ENCODE measurements at regions not wholly inside any gene's neighbourhood (a gene's known extent, or its start where the extent isn't known, plus 50 kb on each side); places are given as distances from the start of the nearest gene placed in this dataset.
"Not testable (repeated sequence)": the region's sequence is repeated elsewhere in the genome, so short reads cannot be mapped to it uniquely, and the experiment has no call there.

- DNase-seq (ENCODE audit: low read depth in 4 of 4, low spot score in 1 of 4) = no peak
Observed at GRCh38 chr15:58322253-58322652, 109.5 kb upstream of the LIPC start.

DNA sequence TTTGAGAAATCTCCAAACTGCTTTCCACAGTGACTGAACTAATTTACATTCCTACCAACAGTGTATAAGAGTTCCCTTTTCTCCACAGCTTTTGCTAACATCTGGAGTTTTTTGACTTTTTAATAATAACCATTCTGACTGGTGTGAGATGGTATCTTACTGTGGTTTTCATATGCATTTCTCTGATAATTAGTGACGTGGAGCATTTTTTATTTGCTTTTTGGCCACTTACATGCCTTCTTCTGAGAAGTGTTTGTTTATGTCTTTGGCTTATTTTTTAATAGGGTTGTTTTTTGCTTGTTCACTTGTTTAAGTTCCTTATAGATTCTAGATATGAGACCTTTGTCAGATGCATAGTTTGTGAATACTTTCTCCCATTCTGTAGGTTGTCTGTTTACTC, 108.5 kb upstream of the LIPC start:
- DNase-seq (ENCODE audit: low read depth in 4 of 4, low spot score in 1 of 4) = not testable (repeated sequence)

DNA sequence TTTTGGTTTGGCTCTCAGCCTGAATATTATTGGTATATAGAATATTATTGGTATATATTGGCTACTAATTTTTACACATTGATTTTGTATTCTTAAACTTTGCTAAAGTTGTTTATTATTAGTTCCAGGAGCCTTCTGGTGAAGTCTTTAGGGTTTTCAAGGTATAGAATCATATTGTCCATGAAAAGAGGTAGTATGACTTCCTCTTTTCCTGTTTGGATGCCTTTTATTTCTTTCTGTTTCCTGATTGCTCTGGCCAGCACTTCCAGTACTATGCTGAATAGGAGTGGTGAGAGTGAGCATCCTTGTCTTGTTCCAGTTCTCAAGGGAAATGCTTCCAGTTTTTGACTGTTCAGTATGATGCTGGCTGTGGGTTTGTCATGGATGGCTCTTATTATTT, 107.3 kb upstream of the LIPC start:
- DNase-seq (ENCODE audit: low read depth in 4 of 4, low spot score in 1 of 4) = no peak

DNA sequence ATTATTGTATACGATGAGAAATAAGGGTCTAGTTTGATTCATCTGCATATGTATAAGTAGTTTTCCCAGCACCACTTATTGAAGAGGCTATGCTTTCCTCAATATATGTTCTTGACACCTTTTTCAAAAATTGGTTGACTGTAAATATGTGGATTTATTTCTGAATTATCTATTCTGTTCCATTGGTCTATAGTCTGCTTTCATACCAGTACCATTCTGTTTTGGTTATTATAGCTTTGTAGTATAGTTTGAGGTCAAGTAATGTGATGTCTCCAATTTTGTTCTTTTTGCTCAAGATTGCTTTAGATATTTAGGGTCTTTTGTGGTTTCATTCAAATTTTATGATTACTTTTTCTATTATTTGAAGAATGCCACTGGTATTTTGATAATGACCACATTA, 103.8 kb upstream of the LIPC start:
- DNase-seq (ENCODE audit: low read depth in 4 of 4, low spot score in 1 of 4) = no peak

DNA sequence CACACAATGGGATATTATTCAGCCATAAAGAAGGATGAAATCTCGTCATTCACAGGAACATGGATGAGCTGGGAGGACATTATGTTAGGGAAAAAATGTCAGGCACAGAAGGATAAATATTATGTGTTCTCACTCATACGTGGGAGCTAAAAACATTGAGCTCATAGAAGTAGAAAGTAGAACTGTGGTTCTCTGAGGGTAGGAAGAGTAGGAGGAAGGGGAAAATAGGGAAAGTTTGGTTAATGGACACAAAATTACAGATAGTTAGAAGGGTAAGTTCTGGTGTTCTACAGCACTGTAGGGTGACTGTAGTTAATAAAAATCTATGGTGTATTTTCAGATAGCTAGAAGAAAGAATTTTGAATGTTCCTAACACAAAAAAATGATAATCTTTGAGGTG, 102.6 kb upstream of the LIPC start:
- DNase-seq (ENCODE audit: low read depth in 4 of 4, low spot score in 1 of 4) = no peak

DNA sequence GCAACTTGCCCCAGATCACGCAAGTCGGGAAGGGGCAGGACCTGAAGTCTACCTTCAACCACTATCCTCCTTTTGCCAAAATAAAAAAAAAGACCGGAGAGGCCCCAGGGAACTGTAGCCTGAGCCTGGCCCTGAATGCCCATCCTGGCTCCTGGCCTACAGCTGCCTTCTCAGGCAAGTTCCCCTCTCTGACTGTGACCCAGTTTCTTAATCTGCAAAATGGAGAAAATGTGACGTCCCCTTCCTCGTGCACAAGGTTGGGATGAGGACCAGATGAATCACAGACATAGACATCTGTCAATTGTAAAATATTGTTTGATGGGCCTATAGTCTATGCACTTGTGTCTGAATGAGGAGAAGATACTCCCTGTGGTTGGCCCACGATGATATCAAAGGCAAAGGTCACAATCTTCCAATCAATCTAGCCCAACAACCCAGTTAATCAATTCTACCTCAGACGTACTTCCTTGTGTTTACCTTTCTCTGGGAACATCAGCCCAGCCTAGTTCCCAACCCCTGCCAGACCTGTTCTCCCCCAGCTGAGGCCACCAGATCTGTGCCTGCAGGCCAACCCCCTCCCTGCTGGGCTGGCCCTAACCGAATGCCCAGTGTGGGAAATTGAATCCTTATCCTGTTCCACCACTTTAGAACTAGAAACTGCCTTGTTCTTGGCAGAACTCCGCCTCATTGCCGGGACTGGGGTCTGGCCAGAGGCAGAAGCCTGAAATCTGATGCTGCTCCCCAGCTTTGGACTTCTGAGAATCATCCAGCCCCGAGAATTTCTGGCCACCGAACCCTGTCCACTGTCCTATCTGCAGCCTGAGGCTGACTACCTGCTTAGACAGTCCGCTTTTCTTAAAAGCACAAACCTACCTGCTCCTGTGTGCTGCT, 101.8 kb upstream of the LIPC start:
- DNase-seq (ENCODE audit: low read depth in 4 of 4, low spot score in 1 of 4) = no peak

- DNase-seq (ENCODE audit: low read depth in 4 of 4, low spot score in 1 of 4) = no peak
Observed at GRCh38 chr15:58330741-58331559, 100.8 kb upstream of the LIPC start.

- DNase-seq (ENCODE audit: low read depth in 4 of 4, low spot score in 1 of 4) = no peak
Observed at GRCh38 chr15:58331560-58331912, 100.3 kb upstream of the LIPC start.

DNA sequence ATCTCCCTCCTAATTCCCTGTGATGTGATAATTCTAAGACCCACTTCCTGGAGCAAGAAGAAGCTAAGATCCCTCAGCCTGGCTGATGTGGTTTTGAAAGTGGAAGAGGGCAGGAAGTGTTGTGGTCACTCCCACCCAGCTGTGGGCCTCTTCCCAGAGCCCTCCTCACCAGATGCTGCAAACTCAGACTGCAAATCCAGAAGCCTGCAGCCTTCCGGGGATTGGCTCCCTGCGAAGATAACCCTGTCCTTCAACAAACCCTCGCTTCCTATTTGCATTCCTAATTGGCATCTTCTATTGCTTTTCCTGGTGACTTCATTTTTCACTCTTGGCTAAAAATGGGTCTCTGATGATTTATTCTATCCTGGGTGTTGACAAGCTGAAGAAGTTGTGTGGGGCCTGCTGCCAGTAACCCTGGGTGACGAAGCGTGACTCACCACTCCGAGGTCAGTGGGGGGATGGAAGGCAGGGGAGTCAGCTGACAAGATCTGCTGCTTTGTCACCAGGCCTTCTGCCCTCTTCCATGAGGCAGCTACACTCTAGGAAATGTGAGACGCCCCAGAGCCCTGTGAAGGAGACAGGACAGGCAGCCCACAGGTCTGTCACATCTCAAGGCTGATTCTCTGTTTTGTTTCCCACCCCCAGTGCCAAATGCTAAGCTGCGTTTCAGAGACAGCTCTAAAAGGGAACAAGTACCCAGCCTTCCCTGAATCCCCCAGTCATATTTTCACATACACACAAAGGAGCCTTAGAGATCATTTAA, 99.7 kb upstream of the LIPC start:
- DNase-seq (ENCODE audit: low read depth in 4 of 4, low spot score in 1 of 4) = peak; percentile 56 to 90 (median 76)

DNA sequence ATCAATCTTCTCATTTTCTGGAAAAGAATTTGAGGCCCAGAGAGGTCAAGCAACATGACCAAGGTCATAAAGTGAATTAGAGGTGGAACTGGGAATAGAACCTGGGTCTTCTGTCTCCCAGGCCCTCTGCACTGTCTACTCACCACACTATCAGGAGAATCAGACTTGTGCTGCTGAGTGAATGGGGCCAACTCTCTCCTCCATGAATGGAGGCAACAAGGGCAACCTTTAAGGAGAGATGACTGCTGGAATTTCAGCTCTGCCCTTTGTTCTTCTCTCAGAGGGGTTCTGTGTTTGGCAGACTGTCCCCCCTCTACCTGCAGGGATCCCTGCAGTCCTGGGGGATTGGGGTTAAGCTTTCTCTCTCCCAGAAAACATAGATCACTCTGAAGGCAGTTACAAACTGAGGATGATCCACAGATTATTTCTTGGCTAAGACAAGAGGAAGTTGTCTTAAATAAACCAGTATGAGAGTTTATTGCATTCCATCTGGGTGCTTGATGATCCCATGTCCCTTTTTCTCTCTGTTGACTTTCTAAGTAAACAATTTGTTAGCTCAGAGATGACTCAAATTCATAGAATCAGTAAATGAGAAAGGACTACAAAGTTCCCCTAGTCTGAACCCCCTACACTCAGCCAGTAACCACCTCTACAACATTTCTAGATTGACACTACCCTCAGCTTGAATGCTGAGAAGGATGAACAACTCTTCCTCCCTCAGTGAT, 99.0 kb upstream of the LIPC start:
- DNase-seq (ENCODE audit: low read depth in 4 of 4, low spot score in 1 of 4) = no peak

GRCh38 chr15:58334803-58335202, 97.0 kb upstream of the LIPC start:
- no peak for DNase-seq (ENCODE audit: low read depth in 4 of 4, low spot score in 1 of 4)

- no peak for DNase-seq (ENCODE audit: low read depth in 4 of 4, low spot score in 1 of 4)
Observed at GRCh38 chr15:58336161-58336560, 95.6 kb upstream of the LIPC start.

DNA sequence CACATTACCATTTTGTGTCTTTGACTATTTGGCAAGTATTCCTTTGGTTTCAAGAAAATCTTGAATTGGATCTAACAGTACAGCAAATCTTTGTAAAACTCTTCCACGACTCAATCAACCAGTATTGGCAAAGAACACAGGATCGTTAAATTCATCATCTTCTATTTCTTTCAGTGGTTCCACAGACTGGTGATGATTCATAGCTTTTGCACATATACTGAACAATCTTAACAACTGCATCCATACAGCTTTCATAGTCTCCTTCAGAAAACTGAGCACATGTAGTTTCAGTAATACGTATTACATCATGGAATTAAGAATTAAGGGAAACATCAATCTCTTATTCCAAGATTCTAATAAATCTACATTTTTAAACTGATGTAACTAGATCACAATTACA, 91.6 kb upstream of the LIPC start:
- DNase-seq (ENCODE audit: low read depth in 4 of 4, low spot score in 1 of 4) = no peak

GRCh38 chr15:58342508-58342907, 89.3 kb upstream of the LIPC start:
- DNase-seq (ENCODE audit: low read depth in 4 of 4, low spot score in 1 of 4) = no peak

DNA sequence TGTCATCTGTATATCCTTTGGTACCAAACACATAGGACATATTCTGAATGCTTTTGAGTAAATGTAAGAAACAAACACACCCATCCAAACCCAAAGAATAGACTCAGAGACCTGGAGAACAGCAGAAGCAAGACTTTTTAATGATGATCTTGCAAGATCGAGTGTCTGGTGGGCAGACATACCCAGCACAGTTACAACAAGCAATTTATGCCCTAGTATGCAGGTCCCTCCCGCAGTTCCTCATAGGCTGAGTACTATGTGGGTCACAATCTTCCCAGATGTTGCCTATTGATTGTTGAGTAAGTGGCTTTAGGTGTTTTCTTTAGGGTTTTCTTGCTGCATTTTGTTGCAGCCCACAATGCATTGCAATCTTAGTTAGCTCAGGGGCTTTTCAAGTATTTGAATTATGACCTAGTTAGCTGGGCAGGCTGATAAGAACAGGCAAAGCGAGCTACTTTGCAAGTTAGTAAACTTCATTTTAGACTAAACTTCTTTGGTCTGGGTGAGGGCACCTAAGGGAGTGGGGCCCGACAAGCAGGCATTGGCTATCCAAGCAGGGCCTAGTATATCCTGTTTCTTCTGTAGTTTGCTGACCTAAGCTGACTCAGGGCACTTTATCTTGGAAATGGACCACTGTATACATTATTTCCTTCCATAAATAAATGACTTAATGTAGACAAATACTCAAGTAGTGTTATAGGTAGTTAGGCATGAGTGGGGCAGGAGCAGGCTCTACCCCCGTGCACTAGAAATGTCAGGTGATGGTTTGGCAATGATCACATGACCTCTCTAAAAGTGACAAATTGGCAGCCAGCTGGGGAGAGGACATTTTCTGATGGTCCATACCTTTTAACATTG, 87.3 kb upstream of the LIPC start:
- no peak for DNase-seq (ENCODE audit: low read depth in 4 of 4, low spot score in 1 of 4)

- DNase-seq (ENCODE audit: low read depth in 4 of 4, low spot score in 1 of 4) = no peak
Observed at GRCh38 chr15:58346361-58346760, 85.4 kb upstream of the LIPC start.

DNA sequence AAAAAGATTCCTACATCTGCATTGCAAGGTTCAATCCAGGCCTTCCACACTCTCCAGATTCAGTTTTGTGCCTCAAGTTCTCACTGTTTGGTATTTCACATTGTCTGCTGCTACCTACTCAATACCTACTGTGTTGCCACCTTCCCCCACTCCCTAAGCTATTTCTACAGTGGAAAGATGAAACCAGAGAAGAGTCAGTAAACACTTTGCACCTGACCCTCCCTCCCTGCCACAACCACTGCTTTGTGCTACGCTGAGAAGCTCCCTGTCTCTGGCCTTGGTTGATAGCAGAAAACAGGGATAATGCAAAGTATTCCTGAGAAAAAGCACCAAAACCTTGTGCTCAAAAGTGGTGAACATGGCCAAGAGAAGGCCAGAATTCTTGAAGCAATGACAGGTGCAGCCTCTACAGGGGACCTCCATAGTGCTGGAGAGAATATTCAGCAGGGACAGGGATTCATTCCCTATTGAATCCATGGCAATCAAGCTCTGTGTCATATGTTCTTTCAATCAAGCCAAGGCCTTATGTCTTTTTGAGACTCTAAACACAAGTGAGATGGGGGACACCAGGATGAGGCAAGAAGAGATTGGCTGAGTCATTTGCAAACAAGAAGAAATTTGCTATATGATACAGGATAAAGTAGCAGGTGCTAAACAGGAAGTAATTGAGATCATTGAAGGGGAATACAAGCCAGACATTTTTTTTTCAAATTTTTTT, 83.5 kb upstream of the LIPC start:
- DNase-seq (ENCODE audit: low read depth in 4 of 4, low spot score in 1 of 4) = no peak

DNA sequence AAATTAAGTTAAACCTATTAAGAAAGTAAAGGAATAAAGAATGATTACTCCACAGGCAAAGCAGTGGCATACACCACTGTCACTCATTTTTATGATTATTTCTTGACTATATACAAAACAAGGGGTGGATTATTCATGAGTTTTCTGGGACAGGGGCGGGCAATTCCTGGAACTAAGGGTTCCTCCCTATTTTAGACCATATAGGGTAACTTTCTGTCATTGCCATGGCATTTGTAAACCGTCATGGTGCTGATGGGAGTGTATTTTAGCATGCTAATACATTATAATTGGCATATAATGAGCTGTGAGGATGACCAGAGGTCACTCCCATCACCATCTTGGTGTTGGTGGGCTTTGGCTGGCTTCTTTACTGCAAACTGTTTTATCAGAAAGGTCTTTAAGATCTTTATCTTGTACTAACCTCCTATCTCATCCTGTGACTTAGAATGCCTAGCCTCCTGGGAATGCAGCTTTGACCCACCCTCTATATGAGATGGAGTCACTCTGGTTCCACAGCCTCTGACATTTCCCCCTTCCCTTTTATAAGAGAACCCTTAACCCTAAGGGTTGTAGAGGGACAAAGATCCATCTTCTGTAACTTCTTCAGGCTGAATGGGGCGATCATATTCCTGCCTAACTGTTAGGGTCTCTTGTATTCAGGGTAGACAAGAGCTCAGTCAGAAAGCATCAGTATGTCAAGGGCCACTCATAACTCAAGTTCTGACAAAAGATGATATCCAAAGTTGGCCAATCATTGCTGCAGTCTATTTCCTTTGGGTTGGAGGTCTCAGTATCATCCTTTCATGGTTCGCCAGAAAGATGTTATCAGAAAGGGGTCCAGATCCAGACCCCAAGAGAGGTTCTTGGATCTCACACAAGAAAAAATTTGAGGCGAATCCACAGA, 79.5 kb upstream of the LIPC start:
- no peak for DNase-seq (ENCODE audit: low read depth in 4 of 4, low spot score in 1 of 4)

All from stimulated activated CD4-positive, alpha-beta T cell treated with anti-CD3 and anti-CD28 coated beads, Interleukin-1b, Interleukin-23, amount 100 ng/mL, for 24 hours (primary cell).